Cerebellar nuclear complex (tissue), 1 donor: ENCODE measurements at regions not wholly inside any gene's neighbourhood (a gene's known extent, or its start where the extent isn't known, plus 50 kb on each side); places are given as distances from the start of the nearest gene placed in this dataset.

ENCODE experiments used
- DNase-seq, 2 experiments: peaks; one replicate each; lab custom pipeline; 2025; lab: John Stamatoyannopoulos, UW

DNA sequence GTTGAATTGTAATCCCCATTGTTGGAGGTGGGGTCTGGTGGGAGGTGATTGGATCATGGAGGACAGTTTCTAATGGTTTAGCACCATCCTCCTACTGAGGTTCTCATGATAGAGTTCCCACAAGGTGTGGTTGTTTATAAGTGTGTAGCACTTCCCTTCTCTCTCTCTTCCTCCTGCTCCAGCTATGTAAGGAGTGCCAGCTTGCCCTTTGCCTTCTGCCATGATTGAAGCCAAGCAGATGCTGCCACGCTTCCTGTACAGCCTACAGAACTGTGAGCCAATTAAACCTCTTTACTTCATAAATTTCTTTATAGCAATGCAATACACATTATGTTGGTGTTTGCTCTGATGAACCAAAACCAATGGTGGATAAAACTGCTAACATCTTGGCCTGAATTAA is 238.2 kb downstream of the EFNB2 start:
- no peak for DNase-seq

DNA sequence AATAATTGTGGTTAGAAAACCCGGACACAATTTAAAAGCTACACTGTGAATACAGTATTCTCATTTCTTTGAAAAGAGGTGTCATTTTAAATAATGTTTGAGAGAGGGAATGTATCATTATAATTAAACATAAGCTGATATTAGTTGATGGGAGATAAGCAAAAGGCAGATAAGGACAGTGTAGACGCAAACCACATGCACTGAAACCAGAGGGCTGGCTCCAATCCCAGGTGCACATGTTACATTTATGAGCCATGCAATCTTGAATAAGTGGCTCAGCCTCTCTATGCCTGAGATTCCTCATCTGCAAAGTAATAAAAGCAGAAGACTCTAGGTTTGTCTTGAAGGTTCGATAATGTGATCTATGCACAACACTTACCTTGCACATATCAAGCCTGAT is 238.7 kb downstream of the EFNB2 start:
- no peak for DNase-seq

DNA sequence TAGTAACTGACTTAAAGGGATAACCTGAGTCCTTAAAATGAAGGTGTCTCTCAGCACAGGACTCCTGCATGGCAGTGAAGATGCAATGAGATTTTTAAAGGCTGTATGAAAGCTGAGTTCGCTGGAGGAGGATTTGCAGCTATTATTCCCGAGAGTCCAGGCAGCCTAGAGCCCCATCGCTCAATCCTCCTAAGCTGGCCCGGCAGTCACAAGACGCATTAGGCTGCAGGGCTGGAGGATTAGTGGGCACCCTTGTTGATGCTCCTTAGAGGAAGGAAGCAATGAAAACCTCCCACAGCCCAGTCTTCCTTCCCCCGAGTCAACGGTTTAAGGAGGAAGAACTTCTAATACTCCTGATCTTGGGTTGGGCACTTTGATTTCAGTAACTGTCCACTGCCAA is 239.5 kb downstream of the EFNB2 start:
- DNase-seq: no peak

DNA sequence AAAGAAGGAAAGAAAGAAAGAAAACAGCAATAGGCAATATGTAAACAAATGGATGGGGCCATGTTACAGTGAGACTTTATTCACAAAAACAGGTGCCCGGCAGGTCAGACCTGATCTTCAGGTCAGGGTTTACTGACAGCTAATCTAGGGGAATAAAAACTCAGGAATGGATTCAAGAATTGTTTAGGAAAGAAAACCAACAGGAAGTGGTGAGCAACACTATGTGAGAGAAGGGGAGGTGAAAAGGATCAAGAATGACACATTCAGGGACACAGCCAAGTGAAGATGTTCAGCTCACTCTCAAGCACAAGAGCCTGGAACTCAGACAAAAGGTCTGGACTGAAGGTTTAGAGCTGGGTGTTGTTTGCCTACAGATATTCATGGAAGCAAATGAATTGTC is 244.5 kb downstream of the EFNB2 start:
- no peak for DNase-seq

DNA sequence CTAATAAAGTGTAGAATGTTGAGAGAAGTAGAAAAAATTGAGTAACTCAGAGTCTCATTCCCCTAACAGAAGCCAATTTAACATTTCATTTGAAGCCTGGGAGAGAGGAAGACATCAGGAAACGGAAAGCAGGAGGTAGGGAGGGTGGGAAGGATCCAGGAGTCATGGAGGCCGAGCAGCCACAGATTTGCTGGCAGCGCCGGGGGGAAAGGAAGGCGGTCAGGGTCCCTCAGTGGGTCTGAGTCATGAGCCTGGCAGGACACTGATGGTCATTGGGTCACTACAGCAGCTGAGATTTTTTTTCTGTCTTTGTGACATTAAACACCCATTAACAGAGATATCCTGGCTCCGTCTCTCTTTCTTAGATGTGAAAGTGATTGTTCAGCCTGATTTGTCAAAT is 248.1 kb downstream of the EFNB2 start:
- no peak for DNase-seq

DNA sequence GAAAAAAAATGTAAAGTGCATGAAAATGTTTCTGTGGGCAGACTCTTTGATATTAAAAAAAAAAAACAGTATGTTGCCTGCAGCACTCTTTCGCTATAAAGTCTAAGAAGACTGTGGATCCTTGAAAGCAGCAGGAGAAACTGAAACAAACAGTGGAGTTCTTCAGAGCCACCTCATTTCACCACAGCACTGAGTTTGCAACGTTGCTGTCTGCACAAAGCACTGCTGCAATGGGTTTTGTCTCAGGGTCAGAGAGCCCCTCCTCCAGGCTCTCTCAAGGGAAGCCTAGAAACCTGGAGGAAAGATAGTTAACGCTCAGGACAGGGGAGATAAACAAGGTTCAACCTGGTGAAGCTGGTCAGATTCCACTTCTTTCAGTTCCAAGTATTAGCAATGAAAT is 248.7 kb downstream of the EFNB2 start:
- no peak for DNase-seq

DNA sequence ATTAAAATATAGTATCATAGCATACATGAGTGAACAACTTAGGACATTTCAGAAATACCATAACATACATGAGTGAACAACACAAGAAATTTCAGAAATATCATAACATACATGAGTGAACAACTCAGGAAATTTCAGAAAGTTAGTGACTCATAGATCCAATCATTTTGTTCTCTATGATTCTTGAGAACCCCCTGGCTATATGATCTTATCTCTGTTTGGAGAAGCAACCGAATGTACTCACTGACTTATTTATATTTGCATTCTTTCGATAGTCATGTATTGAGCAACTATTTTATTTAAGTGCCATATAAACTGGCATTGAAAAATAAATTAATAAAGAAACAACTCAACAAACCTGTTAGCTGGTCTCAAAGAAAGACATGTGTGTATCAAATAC is 251.1 kb downstream of the EFNB2 start:
- DNase-seq: no peak

DNA sequence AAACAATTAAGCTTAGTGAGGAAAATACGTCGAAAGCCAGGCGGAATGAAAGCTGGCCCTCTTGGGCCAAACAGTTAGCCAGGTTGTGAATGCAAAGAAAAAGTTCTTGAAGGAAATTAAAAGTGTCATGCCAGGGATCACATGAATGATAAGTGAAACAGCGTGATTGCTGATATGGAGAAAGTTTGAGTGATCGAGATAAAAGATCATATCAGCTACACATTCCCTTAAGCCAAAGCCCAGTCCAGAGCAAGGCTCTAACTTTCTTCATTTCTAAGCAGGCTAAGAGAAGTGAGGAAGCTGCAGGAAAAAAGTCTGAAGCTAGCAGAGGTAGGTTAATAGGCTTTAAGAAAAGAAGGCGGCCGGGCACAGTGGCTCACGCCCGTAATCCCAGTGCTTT is 254.0 kb downstream of the EFNB2 start:
- no peak for DNase-seq

DNA sequence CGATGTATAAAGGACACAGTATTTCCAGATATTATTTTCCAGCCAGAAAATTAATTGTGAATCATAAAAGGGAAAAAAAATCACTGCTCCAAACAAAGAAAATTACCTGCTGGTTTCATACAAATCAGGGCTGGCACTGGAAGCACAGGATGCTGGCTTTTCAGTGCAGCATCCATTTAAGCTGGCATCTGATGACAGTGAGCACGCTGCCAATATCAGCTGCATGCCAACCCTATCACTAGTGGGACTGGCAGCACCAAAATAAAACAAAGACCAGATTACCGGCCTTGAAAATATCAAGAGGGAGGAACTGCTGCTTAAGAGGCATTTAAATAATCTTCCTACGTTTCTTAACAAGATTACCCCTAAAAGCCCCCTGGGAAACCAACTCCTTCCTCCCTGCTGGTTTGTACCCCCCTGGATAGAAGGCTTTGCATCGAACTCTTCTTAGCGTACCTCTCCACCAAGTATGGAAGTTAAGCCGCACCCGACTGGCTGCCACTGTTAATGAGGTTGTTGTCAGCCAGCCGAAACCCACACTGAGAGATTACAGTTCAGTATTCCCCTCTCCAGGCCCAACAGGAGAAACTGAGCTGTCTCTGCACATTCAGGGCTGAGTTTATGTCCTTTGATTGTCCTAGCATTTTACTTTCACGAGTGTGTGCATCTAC is 257.8 kb downstream of the EFNB2 start:
- peak in 1 of 2 experiments; percentile 36 for DNase-seq

DNA sequence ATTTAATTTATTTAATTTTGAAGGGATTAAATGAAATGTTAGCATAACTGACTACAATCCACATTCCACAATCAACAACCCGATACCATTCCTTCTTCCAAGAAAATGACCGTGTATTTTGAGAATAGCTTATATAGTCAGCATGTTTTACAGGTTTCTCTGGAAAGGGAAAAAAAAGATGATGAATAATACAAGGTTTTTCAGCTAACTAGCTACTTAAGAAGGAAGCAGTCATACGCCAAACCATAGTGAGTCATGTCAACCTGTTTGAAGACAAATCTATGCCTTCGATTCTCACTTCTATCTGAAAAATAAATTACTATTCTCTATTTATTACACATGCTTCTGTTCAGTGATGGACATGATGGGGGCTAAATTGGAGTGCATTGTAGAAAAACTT is 258.6 kb downstream of the EFNB2 start:
- no peak for DNase-seq

DNA sequence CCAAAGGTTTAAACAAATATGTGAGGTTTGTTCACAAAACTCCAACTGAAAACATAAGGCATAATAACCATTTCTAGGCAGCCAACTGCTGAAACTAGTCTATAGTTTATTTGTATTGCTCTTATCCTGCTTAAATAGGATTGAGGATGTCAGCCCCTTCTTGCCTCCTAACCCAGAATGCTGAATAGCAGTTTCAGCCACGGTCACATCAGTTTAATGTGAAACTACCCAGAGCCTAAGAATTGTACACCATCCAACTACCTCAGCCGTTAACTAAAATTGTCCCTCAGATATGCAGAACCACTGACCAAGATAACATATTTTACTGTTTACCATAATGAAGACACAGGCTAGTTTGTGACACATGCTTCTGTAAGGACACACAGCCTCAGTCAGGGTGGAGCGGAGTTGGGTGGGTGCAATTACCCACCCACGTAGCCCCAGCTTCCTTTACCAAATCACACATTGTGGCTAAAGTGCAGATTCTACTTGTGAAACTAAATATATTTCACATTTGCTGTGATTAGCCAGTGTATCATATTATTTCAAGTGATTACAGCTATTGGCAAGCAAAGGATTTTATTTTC is 259.9 kb downstream of the EFNB2 start:
- DNase-seq: no peak

DNA sequence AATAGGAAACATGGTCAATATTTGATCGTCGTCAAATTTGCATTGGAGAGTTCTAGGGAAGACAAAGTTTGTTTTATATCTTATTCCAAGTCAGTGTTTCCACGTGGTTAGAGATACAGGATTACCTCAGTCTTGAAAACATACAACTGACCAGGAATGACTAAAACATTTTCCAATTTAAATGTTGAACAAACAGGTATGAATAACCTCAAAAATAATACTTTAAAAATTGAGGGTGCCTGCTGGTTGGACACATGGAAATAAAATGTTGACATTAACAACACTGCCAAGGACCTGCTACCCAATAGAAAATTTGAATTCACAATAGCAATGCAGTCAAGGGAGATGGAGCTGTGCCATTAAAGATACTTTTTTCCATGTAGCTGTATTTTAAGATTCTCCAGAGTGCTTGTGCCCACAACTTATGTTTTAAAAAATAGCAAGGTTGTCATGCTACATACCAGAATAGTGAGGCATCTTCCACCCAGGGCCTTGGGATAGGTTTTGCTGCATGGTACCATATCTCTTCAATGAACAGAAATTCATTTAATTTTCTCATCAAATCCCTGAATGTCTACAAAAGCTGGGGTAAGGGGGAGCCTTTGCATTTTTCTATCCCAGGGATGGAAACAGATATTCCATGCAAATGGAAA is 260.8 kb downstream of the EFNB2 start:
- no peak for DNase-seq

DNA sequence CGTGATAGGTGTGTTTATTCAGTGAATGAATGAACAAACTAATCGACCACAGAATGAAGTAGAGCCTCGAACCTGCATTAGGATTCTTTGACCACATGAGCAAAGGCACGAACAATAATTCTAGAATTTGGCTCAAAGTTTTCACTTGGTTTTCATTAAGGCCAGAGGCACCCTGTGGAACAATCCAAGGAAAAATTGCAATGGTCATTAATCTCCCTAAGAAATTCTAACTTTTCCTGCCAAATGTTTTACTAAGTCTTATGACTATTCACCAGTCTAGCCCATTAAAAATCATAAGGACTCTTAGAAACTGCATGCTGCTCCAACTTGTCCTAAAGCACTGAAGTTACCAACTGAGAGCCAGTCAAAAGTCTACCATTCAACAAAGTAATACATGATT is 271.7 kb downstream of the EFNB2 start:
- DNase-seq: no peak

DNA sequence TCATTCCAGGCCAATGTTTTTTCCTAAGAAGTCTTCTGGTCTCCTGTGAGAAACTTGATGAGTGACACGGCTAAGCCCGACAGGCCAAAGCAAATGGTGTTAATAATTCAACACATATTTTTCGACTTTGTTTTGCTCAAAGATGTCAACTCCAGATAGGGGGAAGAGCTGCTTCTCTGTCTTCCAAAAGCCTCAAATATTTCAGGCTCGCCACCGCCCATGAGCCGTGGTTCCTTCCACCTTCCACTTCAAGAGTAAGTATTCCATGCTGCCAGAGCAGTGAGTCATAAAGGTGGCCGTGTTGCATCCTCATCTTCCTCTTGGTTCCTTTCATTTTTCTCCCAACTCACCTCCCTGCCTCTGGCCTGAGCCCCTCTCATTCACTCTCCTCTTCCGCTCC is 272.6 kb downstream of the EFNB2 start:
- DNase-seq: no peak

DNA sequence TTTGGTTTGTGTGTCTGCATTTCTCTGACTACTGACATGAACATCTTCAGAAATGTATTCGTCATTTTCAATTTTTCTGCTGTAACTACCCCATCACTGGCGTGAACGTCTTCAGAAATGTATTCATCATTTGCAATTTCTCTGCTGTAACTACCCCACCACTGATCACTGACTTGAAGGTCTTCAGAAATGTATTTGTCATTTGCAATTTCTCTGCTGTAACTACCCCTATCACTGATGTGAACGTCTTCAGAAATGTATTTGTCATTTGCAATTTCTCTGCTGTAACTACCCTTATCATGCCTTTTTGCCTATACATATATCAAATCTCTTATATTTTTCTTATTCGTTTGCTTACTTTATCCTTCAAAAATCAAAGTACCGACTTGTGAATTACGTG is 274.0 kb downstream of the EFNB2 start:
- DNase-seq: no peak

DNA sequence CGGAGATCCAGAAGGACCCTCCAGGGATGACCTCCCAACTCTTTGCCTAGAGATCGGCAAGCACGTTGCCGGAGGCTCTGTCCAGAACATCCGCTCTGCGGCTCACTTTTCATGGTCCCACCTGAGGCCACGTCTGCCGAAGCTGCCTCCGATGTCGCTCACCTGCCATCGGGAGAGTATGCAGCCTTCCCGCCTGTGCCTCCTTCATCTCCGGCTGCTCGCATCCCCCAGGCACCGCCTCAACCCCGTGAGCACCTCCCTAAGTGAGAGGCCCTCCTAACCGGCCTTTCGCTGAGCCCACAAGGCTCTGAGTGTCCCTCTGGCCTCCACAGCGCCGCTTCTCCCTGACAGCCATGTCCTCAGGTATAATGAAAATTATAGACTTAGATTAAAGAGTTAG is 275.1 kb downstream of the EFNB2 start:
- DNase-seq: no peak

DNA sequence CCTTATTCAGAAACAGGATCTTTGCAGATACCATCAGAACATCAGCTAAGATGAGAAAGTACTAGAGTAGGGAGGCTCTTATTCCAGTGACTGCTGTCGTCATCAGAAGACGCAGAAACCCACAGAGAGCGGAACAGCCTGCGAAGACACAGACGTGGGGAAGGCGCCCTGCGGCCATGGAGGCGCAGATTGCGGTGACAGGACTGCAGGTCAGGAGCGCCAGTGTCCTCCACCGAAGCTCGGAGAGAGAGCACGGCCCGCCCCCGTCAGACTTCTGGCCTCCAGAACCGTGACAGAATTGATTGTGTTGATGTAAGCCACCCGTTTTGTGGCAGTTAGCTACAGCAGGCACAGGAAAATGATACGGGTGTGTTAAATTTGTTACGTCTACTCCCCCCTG is 275.5 kb downstream of the EFNB2 start:
- no peak for DNase-seq

DNA sequence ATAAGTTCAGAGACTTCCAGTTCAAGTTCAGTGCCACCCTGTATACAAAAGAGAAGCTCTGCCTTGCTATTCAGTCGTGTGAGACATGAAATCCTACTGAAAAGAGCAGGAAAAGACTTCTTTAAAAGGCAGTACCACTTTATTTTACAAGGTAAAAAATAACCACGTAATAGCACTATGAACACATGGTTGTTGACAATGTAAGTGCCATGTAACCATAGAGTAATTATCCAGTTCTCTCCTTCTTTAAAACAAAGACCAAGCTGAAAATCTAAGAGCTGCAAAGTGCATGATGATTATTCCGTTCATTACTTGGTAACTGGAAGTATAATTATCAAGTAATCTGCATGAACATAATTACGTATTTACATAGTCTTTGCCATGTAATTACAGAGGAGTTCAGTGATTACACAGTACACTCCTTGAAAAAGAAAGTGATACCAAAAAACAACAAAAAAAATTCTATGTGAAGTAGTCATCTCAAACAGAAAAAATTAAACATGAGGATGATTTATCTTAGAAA is 288.7 kb downstream of the EFNB2 start:
- no peak for DNase-seq

DNA sequence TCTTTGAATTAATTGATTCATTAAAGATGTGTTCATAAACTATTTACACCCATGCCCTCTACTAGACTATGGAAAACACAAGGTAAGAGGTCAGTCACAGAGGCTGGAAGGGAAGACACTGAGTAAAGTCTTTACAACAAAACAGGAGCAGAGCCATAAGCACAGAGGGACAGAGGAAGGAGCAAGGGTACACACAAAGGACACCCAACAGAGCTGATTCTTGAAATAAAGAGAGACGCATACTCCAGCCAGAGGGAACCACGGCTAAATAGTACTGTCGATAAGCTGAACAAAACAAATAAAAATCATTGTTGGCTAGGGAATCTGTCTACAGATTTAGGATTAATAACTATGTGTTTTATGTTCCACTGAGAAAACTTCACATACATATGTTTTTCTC is 289.2 kb downstream of the EFNB2 start:
- no peak for DNase-seq

DNA sequence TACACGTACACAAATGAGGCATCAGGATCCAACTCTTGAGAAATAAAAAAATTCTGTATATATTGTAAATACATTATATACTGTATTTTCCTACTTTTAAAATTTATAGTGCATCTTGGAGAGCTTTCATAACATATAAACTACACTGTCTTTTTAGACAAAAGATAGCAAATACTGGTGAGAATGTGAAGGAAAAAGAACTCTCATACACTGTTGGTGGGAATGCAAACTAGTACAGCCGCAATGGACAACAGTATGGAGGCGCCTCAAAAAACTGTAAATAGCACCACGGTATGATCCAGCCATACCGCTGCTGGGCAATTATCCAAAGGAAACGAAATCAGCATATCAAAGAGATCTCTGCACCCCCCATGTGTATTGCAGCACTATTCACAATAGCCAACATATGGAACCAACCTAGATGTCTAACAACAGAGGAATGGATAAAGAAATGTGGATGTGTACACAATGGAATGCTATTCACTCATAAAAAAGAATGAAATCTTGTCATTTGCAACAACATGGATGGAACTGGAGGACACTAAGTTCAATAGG is 292.4 kb downstream of the EFNB2 start:
- no peak for DNase-seq

DNA sequence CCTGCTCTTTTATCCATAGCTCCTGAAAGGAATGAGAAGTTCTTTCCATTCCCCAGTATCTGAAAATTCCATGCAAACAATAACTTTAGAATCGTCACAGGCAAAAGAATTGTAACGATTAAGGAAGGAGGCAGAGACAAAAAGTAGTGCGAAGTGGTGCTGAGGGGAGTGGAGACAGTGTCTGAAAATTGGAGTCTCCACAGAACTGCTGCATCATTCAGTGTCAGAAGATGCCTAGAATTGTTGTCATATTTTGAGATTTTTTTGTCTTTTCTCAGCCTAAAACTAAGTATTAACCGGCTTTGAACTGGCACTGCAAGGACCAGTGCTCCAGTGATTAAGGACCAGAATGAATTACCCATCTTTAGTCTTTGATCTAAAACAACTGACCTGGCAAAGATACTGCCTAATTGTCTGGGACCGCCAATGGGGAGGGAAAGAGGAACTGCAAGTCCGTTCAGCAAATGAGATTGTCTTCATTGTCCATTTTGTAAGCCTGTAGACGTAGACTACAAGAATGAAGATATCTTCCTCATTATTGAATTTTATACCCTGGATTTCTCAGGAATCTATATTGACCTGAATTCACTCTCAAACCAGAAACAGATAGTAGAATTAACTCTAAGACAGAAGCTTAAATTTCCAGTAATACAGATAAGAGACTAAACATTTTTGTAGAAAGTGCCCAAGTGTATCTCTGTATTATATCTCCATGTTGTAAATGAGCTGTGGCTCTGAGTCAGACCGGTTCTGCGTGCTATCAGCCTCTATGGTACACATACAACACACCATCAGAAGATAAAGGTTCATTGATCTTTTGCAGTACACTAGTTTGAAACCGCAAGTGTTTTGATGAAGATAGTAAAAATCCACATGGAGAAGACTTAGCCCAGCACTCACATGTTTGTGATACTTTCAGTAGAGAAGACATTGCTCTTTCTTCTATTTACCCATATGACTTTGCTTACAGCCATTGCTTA is 293.2 kb downstream of the EFNB2 start:
- no peak for DNase-seq

DNA sequence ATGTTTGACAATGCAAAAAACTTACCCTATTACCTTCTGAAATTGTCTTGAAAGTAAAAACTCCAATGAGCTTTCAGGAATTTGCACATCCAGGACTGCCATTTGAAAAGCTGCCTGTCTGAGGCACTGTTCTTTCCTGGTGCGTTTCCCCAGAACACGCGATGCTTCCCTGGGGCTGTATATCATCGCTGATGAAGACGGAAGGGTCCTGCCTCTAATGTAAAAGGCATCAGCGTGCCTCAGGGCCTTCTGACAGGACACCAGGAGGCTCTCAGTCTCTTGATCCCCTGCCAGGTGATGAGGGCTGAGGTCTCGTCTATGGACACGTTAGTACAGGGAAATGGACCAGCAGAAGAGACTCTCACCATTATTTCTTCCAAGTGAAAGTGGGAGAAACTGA is 296.8 kb downstream of the EFNB2 start:
- no peak for DNase-seq
